Dermis blood vessel endothelial cell (primary cell): ENCODE measurements at regions not wholly inside any gene's neighbourhood (a gene's known extent, or its start where the extent isn't known, plus 50 kb on each side); places are given as distances from the start of the nearest gene placed in this dataset.

Experiments used
- DNase-seq: peaks from one replicate; pipeline ENCODE4 v3.0.0; 2010

DNA sequence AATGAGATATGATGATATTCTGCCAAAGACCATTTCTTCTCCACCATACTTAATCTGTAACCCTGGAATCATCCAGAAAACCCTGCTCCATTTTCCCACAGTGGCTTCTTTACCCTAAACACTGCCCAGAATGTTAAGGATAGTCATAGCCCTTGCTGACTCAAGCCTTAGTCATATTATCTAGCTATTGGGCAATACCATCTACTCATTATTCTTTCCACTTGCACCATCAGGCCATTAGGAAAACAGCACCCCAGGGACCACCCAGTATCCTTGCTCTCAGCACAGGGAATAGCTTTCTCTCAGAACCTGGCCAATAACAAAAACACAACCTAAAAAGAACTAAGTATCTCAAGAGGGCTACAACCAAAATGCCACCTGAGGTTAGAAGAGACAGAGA lies 445.7 kb upstream of the SLC14A2 start:
- no peak for DNase-seq

DNA sequence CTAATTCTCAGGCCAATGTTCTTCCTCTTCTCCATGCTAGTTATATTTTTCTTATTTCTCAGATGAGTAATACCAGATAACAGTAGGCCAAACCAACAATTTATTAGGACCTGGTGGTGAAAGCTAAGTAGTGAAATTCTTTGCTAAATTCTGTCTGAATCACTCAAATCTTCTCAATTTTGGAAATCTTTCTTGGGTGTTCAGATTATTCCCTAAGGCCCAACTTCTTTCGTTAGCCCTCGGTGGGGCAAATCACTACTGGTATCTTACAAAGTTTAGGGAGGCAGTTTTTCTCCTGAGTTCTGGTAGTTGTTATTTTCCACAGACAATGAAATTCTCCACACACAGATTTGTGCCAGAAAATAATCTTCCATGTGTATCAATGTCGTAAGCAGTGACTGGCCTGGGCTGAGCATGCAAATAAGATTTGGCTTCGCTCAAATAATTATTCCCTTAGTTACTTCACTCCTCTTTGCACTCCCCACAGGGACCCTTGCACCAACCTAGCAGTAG lies 443.5 kb upstream of the SLC14A2 start:
- DNase-seq, result no peak

DNA sequence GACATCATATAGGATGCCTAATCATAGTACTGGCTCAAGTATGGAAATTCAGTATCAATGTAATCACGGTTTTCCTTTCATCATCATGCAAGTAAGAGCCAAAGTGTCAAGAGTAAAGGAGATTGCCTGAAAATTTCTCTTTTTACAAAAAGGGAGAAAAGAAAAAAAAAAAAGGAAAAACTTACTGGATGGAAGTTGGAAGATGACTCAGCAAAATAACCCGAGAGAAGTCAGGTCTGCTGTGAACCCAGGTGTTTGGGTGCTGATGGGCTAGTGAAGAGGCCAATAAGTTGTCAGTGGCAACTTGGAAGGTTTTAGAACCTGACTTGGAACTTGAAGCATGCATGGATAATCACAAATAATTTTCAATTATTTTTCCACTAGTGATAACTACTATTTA lies 441.9 kb upstream of the SLC14A2 start:
- no peak for DNase-seq

DNA sequence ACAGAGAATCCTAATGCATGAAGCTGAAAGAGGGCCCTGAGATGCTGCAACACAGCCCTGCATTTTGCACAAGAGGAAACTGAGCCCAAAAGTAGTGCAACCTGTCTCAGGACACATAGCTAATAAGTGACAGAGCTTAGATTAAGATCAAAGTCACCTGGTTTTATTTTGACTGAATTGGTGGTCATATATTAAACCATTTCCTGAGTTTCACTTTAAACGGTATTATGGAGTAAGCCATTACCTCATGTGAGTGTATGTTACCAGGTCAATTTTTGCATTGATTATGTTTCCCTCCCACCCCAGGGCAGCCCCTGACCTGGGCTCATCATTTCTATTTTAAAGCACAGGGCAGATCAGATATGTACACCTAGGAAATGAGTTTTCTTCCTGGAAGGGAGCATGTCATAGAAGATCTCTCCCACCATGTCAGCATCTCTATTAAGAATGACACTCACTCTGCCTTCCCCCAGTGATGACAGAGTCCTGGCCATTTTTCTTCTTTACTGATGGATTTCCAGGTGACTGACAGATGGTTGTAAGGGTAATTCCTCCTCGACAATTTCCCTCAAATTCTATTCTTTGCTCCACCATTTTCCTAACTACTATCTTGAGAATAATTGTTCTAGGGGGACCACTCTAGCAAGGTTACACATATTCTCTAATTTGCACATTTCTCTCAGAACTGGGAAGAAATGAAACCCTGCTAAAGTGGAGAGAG lies 441.3 kb upstream of the SLC14A2 start:
- DNase-seq, result no peak

DNA sequence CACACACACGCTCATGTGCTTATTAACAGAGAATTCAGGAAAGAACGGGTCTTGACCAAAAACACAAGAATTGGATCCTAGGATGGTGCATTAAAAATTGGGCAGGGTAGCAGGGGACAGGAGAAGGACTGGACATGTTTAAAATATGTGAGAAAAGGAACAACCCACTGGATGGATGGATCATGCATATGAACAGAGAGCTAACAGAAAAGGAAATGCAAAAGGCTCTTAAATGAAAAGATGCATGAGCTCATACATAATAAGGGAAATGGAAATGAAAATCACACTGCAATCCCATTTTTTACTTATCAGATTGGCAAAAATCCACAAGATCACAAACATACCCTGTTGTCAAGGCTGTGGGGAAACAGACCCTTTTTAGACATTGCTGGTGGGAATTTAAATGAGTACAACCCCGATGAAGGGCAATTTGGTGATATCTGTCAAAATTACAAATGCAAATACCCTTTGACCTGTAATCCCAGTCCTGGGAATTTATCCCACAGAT lies 440.6 kb upstream of the SLC14A2 start:
- no peak for DNase-seq

DNA sequence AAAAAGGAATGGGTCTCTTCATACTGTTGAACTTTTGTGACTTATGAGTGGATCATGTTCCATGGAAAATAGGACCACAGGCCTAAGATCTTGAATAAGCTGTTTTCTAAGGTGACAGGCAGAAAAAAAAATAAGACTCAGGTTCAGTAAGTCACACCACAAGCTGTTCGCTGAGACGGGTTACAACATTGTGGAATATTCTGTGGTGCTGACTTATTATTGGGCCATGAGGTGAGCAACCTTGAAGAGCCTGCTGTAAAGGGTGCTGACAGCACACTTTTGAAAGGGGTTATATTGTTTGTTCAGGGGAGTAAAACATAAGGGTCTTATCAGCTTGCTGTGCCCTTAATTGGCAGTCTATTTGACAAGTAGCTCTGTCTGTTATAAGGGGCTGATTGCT lies 439.8 kb upstream of the SLC14A2 start:
- no peak for DNase-seq

DNA sequence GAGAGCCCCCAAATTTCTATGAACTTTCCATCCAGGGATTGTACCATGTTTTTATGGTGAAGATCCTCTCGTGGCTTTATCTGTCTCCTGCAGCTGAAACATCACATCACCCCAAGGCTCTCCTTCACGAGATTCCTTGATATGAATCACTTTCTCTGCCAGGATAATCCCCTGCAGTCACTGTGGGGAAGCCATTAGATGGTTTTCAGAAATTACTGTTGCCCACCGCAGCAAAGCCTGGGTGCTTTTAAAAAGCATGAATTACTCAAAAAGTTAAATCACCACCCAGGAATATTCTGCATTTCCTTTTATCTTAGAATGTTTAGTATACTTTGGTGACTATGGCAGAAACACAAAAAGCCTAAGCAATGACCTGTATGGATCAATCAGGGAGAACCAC lies 428.4 kb upstream of the SLC14A2 start:
- DNase-seq, result no peak

DNA sequence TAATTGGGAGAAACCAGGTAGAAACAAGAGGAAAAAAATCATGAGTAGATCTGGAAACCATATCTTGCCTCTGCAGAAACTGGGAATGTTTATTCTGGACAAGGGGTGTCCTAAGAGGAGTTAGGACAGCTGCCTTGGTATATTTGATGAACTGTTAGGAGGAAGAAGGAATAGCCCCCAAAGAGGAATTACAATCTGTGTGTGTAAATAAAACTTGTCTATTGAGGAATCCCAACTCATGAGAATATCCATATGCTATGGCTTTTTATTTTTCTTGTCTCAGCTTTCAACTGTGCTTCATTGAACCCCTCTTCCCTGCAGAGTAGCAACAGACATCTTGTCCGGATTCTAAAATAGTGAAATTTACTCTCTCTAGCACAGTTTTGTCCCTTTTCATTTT lies 423.5 kb upstream of the SLC14A2 start:
- no peak for DNase-seq

DNA sequence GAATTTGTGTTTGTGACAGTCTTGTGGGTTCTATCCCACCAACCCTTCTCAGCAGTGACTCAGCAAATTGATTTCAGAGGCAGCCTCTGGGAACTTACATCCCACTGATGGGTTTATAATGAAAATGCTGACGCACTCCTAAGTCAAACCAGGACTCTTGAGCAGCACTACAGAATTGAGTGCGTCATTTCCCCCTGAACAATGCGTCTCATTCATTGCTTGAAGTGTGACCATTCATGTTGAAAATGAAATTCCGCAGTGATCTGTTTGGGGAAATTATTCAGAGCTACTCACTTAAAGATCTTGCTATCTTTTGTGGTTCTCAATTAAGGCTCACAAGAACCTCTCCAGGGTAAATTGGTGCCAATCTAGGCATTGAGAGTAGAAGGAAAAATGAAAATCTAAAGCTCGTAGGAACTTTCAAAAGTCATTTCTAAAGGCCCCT lies 417.7 kb upstream of the SLC14A2 start:
- no peak for DNase-seq

DNA sequence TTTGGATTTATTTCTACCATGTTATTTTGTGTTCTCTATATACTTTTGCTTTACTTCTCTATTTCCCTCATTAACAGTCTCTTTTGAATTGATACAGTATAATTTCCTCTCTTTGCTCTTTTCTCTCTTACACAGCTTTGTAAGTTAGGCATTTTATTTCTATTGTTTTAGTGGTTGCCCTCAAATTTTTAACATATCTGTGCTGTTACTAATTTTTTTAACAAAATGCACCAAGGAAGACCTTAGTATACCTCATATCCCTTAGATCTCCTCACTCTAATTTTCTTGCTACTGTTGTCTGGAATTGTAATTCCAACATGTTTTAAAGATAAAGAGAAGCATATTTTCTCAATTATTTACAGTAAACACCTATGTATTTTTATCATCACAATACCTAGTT lies 416.8 kb upstream of the SLC14A2 start:
- DNase-seq, result no peak

DNA sequence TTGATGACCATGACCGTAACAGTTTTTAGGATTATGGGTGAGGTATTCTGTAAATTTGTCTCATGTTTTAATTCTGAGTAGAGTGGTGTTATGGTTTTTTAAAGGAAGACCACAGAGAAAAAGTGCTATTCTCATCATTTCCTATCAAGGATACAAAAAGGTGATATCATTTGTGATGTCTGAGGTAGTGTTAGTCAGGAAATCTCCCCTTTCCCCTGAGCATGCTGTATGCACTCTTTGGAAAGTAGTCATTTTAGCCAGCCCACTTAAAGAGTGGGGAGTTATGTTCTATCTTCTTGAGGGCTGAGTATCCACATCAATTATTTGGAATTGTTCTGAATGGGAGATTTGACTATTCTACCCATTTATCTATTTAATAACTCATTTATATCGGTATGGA lies 414.2 kb upstream of the SLC14A2 start:
- no peak for DNase-seq

DNA sequence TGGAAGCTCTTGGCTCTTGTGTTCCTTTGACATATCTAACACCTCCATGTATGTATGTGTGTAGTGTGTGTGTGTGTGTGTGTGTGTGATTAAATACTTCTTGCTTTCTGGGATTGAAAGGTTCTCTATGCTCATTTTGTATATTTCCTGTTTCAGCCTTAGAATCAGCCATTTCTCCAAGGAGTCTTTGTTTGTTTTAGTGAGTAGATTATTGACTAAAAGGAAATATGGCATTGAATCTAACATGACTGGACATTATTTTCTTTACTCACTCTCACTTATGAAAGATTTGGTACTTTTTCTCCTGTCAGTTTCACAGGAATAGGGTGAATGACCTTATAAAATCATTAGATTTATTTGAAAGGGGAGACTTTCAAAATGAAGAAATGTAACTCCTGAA lies 413.8 kb upstream of the SLC14A2 start:
- no peak for DNase-seq

DNA sequence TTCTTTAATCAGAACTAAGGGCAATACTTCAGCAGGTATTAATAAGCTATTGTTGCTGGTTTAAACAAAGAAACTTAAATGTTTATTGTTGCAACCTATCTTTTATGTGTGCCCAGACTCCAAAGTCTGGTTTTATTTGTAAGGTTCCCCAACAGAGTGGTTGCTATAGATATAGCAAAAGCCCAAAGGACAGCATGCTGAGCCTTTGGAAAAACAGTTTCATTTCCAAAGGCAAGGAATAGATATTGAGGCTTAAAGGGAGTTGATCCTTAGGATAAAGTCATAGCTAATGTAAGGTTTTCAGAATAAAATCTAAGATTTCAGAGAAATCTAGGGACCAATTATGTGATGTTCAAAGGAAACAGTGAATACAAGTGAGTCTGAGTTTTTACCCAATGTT lies 413.2 kb upstream of the SLC14A2 start:
- no peak for DNase-seq

DNA sequence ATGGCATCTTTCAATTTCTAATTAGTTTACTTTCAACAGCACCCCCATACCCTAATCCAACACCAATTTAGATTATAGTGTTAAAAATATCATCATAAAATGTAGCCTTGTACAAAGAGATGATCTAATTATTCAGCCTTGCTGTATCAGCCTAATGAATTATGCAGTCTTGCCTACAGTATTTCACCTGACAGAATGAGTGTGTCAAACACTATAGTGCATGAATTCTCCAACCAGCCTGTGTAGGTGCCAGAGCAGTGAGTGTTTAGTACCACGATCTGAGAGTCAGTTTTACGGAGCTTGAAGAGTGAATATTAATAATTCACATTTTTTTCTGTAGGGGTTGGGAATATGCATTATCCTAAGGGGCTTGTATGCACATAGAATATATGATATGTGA lies 411.6 kb upstream of the SLC14A2 start:
- no peak for DNase-seq

DNA sequence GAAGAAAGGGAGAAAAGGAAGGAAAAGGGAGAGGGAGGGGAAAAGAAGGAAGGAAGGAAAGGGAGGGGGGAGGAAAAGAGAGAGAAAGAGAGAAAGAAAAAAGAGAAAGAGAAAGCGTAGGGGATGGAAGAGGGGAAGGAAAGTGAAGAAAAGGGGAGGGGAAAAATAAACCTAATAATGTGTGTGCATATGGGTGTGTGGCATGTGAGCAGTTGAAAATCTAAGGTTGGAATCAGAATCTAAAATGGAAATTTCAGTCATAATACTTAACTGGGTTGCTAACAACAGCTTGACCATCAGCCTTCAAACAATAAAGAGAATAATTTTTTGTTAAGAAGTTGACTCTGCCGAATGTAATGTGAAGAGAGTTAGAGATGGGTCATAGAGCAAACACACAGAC lies 407.9 kb upstream of the SLC14A2 start:
- DNase-seq, result no peak

DNA sequence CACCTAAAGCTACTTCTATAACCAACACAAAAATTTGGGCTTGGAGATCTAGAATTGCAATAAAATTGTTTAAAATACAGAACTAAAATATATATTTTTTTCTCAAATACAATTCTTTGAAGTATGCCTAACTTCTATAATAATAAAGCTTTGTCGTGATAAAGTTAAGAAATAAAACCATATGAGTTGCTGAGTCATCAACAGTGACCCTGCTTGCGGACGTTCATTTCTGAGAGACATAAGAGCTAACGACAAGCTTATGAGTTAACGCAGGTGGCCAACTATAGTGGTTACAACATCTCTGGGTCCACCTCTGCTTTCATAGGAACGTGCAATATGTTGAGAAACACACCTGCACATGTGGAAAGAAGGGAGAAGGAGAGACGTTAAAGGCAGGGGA lies 407.1 kb upstream of the SLC14A2 start:
- DNase-seq, result no peak

DNA sequence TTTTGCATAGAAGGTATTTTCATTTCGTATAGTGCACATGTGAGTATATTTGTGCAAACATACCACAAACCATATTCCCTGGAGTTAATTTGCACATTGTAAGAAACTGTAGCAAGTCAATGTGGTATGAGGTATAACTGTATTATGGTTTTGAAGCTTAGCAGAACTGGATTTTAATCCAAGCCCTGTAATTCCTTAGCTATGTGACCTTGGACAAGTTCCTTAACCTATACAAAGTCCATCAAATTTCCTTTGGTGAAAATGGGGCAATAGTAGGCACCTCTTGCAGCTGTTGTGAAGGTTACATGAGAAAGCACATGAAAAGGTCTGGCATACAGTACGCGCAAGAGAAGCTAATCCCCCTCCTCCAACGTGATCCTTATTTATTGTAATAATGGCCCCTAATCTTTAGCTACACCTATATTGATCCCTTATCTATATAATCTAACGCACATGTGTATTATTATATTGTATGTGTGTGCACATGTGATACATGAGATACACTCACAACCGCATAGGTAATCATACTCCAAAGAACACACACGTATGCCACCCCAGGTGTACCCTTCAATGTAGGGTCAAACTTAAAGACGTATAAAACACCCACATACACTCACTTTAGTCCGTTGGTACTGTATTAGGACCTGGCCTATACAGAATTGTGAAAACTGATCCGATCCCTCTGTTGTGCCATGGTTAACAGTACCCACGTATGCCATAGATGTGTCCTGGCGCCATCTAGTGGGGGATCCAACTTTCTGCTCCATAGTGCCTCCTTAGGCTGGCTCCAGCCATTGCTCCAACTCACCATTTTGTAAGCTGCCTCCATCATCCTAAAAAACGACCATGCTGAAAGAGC lies 402.9 kb upstream of the SLC14A2 start:
- peak; percentile 73 for DNase-seq

DNA sequence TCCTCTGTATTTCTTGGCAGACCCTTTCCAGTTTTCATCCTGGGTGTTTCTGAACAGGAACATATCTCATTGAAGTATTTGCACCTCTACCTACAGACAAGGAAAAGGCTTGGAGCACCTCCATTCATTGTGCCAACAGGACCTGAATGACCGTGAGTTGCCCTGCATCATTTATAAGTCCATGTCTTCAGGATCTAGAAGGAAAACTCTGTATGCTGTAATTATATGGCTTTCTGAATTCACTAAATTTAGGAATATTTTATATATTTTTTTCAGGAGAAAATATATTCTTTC lies 402.3 kb upstream of the SLC14A2 start:
- DNase-seq, result no peak

DNA sequence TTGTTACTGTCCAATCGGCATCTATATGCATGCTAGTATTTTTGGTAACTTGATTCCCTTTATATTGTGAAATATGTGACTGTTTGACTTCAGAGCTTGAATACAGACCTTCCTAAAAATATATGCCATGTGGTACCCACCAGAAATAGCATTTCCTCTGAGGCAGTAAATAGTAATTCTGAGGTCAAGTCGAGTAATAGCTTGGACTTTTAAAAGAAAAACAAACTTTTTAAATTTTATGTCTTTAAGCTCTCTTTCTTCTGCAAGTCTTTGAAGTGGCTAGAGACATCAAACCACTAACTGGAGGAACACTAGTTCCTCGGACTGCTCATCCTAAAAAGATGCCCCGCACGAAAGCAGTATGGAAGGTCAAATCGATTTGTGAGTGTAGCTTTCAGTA lies 396.8 kb upstream of the SLC14A2 start:
- no peak for DNase-seq

DNA sequence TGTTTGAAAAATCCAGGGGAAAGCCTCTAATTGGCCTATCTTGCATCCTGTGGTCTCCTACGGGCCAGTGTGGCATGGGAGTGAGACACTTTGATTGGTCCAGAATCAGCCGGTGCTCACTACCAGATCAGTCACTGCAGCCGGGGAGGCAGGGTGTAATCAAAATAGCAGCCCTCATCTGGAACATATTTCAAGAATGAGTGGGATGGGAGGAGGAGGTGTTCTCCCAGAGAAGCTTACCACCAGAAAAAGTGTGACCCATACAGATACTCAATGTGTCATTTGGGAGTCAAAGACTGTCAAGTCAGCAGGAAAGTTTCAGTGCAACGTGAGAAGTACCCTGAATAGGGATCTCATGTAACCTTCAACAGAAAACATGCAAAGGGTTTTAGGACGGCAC lies 393.9 kb upstream of the SLC14A2 start:
- no peak for DNase-seq

DNA sequence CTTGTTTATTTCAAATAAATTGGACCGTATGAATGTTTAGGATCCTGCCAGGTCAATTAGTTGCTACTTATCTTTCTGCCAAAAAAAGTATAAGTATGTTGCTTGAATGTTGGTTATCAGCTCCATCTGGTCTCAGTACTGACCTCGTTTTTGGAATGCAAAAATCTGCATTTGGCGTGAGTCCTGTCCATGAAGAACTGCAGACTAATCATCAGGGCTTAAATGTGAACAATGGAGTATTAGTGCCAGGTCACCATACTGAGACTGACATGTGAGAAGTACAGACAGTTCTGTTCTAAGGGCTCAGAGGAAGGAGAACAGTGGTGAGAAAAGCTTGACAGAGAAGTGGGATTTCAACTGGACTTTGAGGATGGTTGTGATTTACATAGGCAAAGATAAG lies 393.1 kb upstream of the SLC14A2 start:
- DNase-seq, result no peak

DNA sequence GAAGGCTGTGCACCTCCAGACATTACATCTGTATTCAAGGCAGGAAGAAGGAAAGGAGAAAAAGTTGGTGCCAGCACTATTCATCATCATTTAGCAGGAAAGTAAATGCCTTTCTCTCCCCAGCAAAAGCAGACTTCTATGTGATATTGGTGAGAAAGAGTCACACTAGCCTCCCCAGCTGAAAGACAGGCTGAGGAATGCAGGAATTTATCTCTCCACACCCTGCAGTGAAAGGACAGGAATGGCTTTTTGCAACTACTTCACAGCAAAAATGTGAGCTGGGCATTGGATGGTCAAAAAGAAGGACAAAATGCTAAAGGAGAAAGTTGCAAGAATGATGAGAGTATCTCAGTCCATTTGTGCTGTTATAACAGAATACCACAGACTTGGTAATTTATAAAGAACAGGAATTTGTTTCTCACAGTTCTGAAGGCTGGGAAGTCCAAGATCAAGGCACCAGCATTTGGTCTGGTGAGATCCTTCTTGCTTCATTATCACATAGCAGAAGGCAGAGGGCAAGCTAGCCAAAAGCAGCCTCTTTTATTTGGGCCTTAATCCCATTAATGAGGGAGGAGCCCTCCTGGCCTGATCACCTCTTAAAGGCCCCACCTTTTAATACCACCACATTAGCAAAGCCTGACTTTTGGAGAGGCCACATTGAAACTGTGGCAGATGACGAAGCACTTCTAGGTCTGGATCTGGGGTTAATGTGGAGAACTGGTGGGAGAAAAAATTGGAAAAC lies 388.1 kb upstream of the SLC14A2 start:
- DNase-seq, result no peak

DNA sequence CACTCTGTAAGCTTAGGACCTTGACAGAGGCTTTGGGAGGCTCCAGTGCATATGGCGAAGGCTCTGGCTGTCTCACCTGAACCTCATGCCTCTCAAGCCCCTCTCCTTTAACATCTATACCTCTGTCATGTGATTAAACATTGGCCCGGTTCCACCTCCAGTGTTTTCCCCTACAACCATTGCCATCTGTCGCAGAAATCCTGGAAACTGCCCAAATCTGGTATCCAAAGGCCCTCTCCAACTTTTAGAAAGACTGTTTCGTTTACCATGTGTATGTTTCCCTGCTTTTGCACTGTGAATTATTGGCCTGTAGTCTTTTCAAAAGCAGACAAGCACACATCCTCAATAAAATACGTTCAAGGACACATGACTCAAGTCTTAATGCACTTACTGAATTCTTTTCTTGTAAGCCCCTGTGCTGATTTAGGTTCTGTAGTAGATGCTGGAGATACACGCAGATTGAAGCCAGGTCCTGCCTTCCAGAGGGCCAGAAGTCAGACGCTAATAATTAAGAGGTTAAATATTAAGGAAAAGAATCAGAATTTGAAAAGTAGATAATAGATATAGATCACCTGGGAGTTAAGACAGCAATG lies 386.4 kb upstream of the SLC14A2 start:
- DNase-seq, result no peak
